Omental fat pad (tissue), 3 donors: ENCODE measurements at regions not wholly inside any gene's neighbourhood (a gene's known extent, or its start where the extent isn't known, plus 50 kb on each side); places are given as distances from the start of the nearest gene placed in this dataset.

Source experiments
- ATAC-seq: fragments of 150-250 bp; one replicate; pipeline ENCODE4 v1.9.1; 2016; ENCODE audit warnings: mild to moderate bottlenecking, moderate library complexity; ENCODE audit not compliant: low FRiP score
- DNase-seq: peaks from one replicate; pipeline ENCODE4 v3.0.0-alpha.2; 2019; ENCODE audit warnings: low spot score
- TF ChIP-seq, protein P1 (sequence below), 3 donors: fragments of 450-650 bp; IDR thresholded peaks; one replicate each; pipeline ENCODE4 v1.5.1; 2016 to 2017; ENCODE audit warnings: antibody characterized with exemption in 3 of 3, mild to moderate bottlenecking in 3 of 3, moderate library complexity in 2 of 3

DNA sequence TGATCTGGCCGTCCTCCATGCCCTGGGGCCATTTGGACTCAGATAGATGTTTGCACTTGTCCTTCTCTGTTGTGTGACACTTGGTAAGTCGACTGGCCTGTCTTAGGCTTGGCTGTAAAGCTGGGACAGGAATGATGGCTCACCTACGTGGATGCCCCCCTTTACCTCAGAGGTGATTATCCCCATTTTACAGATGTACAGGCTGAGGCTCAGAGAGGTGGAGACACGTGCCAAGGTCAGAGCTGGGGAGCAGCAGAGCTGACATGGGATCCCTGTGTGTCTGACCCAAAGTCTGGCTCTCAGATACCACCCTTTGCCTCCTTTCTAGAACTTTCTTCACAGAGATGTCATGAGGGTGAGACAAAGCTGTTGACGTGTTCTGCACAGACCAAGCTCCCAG lies 71.3 kb upstream of the CIBAR2 start:
- ATAC-seq, result no peak
- no peak for DNase-seq
- TF ChIP-seq, protein P1, sequence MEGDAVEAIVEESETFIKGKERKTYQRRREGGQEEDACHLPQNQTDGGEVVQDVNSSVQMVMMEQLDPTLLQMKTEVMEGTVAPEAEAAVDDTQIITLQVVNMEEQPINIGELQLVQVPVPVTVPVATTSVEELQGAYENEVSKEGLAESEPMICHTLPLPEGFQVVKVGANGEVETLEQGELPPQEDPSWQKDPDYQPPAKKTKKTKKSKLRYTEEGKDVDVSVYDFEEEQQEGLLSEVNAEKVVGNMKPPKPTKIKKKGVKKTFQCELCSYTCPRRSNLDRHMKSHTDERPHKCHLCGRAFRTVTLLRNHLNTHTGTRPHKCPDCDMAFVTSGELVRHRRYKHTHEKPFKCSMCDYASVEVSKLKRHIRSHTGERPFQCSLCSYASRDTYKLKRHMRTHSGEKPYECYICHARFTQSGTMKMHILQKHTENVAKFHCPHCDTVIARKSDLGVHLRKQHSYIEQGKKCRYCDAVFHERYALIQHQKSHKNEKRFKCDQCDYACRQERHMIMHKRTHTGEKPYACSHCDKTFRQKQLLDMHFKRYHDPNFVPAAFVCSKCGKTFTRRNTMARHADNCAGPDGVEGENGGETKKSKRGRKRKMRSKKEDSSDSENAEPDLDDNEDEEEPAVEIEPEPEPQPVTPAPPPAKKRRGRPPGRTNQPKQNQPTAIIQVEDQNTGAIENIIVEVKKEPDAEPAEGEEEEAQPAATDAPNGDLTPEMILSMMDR (IDR thresholded peaks at IDR 0.05), result no peak

DNA sequence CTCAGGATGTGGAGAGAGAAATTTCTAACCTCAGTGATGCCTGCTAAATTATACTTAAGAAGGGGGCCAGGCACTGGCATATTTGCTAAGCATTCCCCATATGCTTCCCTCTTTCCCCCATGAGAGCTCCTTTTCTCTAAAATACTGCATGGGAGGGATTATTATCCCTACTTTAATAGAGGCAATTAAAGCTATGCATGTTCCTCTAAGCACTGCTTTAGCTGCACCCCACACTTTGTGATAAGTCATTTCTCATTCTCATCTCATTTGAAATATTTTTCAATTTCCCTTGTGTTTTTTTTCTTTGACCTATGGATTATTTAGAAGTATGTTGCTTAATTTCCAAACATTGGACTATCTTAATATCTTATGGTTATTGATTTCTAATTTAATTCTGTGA lies 72.1 kb upstream of the CIBAR2 start:
- TF ChIP-seq, protein P1 (IDR thresholded peaks at IDR 0.05), result no peak
- no peak for DNase-seq

DNA sequence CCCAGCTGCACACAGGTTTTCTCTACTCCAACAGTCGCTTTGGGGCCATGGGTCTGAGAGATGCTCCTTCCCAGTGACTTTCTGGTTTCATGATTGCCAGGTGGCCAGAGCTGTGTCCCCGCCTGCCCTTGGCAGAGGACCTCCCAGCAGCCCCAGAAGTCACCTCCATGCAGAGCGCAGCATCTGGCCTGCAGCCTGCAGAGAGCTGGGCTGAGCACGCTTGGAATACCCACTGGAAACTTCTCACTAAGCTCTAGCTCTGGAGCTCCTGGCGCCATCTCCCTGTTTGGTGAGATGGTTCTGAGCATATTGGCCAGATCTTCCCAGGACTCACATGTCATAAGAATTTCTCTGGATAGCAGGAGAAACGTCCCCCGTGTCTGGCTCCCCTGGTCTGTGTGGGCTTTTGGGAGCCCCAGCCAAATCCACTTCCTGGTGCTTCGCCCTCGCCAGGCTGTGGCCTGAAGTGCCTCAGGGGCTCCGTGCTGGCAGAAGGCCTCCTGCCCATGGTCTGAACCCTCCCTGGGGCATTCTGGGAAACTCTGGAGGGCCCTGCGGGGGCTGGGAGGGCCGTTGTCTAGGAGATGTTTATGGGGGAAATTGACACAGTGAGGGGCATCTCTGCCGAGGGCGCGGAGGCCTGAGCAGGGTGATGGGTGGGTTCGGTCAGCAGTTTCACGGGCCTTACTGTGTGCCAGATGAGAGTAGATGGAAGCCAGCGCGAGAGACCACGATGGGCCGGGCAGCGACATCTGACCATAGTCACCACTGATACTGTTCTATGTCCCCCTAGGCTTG lies 73.2 kb upstream of the CIBAR2 start:
- TF ChIP-seq, protein P1 (IDR thresholded peaks at IDR 0.05), result no peak
- ATAC-seq (no peak), DNase-seq (no peak)

More for the DNA sequence above, 72.1 kb upstream of the CIBAR2 start:
- no peak for ATAC-seq

DNA sequence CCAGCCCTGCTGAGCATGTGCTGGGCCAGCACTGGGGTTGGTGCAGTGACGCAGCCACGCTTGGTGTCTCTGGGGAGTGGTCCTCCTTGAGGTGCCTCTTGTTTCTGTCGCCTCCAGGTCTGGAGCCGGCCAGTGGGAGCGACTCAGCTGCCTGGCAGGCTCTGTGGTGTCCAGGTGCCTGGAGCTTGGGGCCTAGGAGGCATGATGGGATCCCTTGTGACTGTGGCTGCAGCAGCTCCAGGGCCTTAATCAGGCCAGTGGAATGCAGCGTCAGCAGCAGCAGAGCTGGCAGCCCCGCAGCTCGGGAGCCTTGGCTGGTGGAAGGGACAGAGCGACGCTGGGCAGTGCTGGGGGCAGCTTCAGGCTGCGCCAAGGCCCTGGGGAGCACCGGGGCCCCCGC lies 74.7 kb upstream of the CIBAR2 start:
- TF ChIP-seq, protein P1 (IDR thresholded peaks at IDR 0.05), result no peak
- DNase-seq, result no peak
- ATAC-seq, result no peak

DNA sequence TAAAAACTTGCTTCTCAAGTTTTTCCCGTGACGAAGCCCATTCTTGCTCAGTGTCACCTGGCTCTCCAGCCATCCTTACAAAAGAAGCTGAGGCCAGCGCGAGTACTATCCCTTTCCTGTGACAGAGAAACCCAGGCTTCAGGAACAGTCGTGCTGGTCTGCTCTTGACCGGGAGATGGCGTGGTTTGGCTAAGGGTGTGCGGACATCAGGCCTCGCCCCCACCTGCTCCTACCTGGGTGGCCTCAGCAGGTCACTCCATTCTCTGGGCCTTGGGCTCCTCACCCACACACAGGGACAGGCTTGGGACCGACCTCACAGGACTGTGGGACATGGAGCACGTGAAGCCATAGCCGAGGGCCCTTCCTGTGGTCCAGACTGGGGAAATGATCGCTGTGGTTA lies 75.2 kb upstream of the CIBAR2 start:
- ATAC-seq (no peak), DNase-seq (no peak)
- TF ChIP-seq, protein P1 (IDR thresholded peaks at IDR 0.05), result no peak

DNA sequence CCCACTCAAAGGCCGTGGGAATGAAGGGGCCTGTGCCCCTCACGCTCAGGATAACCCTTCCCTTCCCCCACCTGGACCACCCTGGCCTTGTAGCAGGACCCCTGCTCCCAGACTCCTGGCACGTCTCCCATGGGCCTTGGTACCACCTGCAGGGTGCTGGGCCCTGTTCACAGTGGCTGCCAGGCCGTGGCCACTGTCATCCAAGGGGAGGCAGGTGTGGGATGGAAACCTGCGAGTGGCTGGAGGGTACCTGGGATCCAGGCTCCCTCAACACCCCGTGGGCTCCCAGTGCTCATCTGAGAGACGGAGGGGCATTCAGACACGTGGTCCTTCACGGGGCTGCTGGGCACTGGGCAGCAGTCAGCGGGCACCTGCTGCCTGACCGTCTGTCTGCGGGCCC lies 75.6 kb upstream of the CIBAR2 start:
- no peak for ATAC-seq
- no peak for DNase-seq
- TF ChIP-seq, protein P1 (IDR thresholded peaks at IDR 0.05), result no peak
